GM12891 (cell line): ENCODE measurements at regions not wholly inside any gene's neighbourhood (a gene's known extent, or its start where the extent isn't known, plus 50 kb on each side); places are given as distances from the start of the nearest gene placed in this dataset.
"Not testable (repeated sequence)": the region's sequence is repeated elsewhere in the genome, so short reads cannot be mapped to it uniquely, and the experiment has no call there.

Source experiments
- DNase-seq: peaks from one replicate; pipeline ENCODE4 v3.0.0; 2011; ENCODE audit warnings: low spot score; ENCODE audit not compliant: insufficient read length
- FAIRE-seq: peaks from 2 replicates; lab custom pipeline; 2011; peaks lifted over from hg19 to GRCh38; lab: Jason Lieb, UNC
- PAX5 ChIP-seq: IDR thresholded peaks from 2 replicates; pipeline ENCODE4 v1.6.1; 2011; ENCODE audit warnings: low read length, moderate library complexity, mild to moderate bottlenecking; ENCODE audit not compliant: insufficient read depth, severe bottlenecking
- POLR2A ChIP-seq: IDR thresholded peaks from 2 replicates; pipeline ENCODE4 v1.6.1; 2011; ENCODE audit warnings: low read depth, low read length, control low read depth
- POLR2AphosphoS5 ChIP-seq: IDR thresholded peaks from 2 replicates; pipeline ENCODE4 v1.6.1; 2011; ENCODE audit warnings: low read depth, low read length, control low read depth
- POU2F2 ChIP-seq: IDR thresholded peaks from 2 replicates; pipeline ENCODE4 v1.6.1; 2011; ENCODE audit warnings: low read depth, mild to moderate bottlenecking, control low read depth, low read length, moderate library complexity
- SPI1 ChIP-seq: IDR thresholded peaks from 2 replicates; pipeline ENCODE4 v1.6.1; 2011; ENCODE audit warnings: low read depth, low read length, control low read depth
- TAF1 ChIP-seq: IDR thresholded peaks from 2 replicates; pipeline ENCODE4 v1.6.1; 2011; ENCODE audit warnings: low read depth, low read length, control low read depth

DNA sequence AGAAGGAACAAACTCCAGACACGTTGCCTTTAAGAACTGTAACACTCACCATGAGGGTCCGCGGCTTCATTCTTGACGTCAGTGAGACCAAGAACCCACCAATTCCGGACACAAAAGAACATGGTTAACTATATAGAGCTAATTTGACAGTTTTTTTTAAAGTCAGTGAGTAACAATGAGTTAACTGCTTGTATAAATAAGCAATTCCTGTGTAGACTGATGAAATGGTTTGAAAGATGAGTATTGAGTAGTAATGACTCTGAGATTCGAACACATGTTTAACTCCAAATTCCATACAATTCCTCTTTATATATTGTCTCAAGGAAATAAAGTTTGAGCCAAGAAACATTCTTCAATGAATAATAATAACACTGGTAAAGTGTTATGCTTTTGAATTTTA lies 478.0 kb downstream of the MMUT start:
- no peak for DNase-seq
- TF ChIP-seq POU2F2 (no peak), POLR2AphosphoS5 (no peak), SPI1 (no peak), TAF1 (no peak), PAX5 (no peak), POLR2A (no peak)
- no peak for FAIRE-seq

DNA sequence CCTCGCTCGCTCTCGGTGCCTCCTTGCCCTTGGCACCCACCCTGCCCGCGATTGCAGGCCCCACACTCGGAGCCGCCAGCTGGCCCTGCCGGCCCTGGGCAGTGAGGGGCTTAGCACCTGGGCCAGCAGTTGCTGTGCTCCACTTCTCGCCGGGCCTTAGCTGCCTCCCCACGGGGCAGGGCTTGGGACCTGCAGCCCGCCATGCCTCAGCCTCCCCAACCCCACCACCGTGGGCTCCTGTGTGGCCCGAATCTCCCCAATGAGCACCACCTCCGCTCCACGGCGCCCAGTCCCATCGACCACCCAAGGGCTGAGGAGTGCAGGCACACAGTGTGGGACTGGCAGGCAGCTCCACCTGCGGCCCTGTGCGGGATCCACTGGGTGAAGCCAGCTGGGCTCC lies 479.1 kb downstream of the MMUT start:
- not testable (repeated sequence) for DNase-seq, FAIRE-seq

DNA sequence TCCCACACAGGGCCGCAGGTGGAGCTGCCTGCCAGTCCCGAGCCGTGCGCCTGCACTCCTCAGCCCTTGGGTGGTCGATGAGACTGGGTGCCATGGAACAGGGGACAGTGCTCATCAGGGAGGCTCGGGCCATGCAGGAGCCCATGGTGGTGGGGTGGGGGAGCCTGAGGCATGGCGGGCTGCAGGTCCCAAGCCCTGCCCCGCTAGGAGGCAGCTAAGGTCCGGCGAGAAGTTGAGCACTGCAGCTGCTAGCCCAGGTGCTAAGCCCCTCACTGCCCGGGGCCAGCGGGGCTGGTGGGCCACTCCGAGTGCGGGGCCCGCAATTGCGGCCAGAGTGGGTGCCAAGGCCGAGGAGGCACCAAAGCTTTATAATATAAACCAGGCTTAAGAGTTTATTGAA lies 479.7 kb downstream of the MMUT start:
- TF ChIP-seq POU2F2 = no peak
- no peak for TF ChIP-seq POLR2AphosphoS5
- TF ChIP-seq SPI1 = no peak
- no peak for TF ChIP-seq PAX5
- no peak for TF ChIP-seq TAF1
- no peak for TF ChIP-seq POLR2A
- DNase-seq (no peak), FAIRE-seq (no peak)

DNA sequence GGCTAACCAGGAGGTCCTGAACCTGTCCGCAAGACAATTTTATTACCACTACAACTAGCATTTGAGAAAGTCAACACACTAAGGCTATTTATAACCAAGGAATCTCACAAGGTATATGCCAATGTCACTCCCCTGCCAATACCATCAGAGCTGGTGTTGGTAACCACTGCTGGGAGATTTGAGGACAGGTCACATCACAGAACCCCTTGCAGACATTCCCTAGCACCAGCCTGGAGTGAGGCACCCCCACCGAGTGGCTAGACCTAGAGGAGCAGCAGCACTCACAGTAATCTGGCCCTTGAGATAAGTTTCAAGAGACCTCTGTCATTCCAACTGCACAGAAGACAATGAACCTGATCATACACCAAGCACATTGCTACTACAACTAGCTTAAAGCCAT lies 483.2 kb downstream of the MMUT start:
- TF ChIP-seq POLR2A = no peak
- no peak for TF ChIP-seq SPI1
- no peak for TF ChIP-seq PAX5
- TF ChIP-seq POU2F2 = no peak
- no peak for TF ChIP-seq POLR2AphosphoS5
- no peak for TF ChIP-seq TAF1
- no peak for DNase-seq
- FAIRE-seq = no peak

DNA sequence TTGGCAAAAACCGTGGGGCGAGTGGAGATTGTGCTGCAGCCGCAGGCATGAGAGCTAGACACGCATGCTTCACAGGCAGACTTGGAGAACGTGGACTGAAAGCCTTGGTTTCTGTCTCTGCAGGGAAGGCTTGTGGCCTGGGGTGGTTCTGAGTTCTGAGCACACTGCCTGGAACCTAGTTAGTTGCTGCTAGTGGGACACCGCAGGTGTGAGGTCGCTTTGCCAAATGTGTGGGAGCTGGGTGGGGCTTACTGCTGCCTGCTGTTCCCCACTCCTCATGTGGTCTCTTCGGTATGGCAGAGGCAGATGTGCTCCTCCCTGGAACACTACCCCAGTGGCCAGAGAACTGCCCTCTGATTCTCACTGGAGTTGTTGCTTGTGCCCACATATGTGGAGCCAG lies 484.0 kb downstream of the MMUT start:
- no peak for TF ChIP-seq POLR2AphosphoS5
- no peak for TF ChIP-seq SPI1
- TF ChIP-seq POLR2A = no peak
- no peak for TF ChIP-seq PAX5
- TF ChIP-seq TAF1 = no peak
- no peak for TF ChIP-seq POU2F2
- DNase-seq = no peak
- no peak for FAIRE-seq

DNA sequence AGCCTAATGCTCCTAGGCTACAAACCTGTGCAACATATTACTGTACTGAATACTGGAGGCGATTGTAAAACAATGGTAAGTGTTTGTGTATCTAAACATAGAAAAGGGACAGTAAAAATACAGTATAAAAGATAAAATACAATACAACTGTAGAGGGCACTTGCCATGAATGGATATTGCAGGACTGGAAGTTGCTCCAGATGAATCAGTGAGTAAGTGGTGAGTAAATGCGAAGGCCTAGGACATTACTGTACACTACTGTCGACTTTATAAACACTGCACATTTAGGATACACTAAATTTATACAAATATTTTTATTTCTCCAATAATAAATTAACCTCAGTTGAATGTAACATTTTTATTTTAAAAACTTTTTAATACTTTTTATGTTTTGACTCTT lies 485.0 kb downstream of the MMUT start:
- no peak for FAIRE-seq
- no peak for DNase-seq
- TF ChIP-seq POU2F2 (no peak), PAX5 (no peak), TAF1 (no peak), POLR2AphosphoS5 (no peak), SPI1 (no peak), POLR2A (no peak)

DNA sequence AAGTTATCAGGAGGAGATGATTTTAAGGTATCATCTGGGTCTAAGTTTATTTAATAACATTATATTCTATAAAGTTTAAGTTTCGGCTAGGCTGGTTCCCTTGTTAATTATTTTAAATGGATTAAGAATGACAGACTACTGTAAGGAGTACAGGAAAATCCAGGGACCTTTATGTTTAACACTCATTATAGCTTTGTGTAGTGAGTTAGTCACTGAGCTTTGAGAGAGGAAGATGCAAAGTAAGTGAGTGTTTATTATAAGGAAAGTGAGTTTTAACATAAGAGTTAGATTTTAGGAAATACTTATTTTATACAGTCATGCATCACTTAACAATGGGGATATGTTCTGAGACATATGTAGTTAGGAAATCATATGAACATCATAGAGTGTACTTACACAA lies 485.5 kb downstream of the MMUT start:
- TF ChIP-seq POLR2AphosphoS5 (no peak), PAX5 (no peak), TAF1 (no peak), POLR2A (no peak), SPI1 (no peak), POU2F2 (no peak)
- FAIRE-seq (no peak), DNase-seq (no peak)

DNA sequence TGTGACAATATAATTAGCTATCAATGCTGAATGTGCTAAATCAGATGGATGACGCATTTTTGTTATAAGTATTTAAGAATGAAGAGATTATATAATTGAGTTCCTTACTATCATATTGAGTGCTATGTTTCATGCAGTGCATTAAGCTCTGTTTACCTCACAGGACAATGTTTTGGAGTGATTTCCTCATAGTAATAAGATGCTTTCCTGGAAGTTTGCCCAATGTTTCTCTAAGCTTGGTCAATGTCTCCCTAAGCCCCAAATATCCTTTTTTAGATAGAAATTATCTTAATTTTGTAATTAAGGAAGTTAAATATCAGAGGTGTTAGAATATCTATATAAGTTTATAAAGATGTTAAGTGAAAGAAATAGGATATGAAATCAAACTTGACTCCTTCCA lies 489.6 kb downstream of the MMUT start:
- FAIRE-seq (no peak), DNase-seq (no peak)
- TF ChIP-seq SPI1 (no peak), PAX5 (no peak), POU2F2 (no peak), POLR2A (no peak), TAF1 (no peak), POLR2AphosphoS5 (no peak)

DNA sequence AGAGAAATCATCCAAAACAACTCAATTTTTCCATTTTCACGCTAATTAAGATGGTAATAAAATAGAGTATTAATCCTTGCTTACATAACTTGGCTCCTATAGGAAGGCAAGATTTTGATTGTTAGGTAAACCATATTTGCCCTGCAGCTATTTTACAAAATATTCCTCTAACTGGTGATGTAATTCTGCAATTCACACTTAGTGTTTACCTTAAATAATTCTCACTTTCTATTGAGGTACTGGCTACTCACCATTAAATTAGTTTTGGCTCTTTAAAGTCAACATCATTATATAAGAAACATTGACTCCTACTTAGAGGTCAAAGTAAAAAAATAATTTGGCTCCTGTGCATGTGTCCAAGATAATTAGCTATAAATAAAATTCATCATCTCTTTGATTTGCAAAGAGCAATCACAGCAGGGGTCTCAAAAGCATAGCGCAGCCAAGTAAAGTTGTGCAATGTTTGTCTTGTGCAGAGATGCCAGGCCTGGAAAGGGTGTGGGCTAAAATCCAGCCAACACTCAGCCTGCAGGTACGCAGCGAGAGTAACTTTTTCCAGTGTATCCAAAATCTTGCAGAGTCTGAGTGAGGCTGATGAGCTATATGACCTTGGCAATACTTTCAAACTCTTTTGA lies 501.2 kb downstream of the MMUT start:
- FAIRE-seq (no peak), DNase-seq (no peak)
- TF ChIP-seq SPI1 (no peak), POLR2A (no peak), PAX5 (no peak), POLR2AphosphoS5 (no peak), TAF1 (no peak), POU2F2 (no peak)

DNA sequence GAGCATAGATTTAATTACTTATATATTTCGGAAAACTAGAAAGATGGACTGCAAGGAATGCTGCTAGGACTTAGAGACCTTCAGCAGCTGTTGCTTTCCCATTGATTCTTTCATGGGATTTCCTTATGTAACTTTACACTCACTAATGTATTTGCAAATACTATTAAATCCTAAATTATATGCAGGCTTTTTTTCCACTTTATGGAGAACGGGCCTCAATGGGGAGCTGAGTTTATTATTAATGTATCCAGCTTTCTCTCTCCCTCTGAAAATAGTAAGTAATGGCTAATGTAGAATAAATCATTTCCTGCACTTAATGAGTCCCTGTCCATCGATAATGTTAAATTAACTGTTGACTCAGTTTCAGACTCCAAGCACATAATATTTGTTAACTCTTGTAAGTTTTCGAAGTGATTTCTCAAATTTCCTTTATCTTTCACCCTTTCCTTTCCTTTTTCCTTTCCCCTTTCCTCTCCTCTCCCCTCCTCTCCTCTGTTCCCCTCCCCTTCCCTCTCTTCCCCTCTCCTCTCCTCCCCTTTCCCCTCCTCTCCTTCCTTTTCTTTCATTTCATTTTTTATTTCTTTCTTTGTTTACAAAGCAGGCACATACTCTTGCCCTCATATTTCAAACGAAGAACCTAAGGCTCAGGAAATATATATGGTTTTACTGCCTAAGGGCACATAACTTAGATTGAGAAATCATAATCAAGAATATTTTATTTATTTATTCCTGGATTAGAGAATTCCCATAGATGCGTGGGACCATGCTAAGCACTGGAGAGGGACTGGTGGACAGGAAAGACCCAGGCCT lies 503.6 kb downstream of the MMUT start:
- DNase-seq (no peak), FAIRE-seq (no peak)
- TF ChIP-seq POLR2AphosphoS5 (no peak), POU2F2 (no peak), PAX5 (no peak), POLR2A (no peak), TAF1 (no peak), SPI1 (no peak)
